Activated CD4-positive, alpha-beta T cell treated with anti-CD3 and anti-CD28 coated beads, Interleukin-2, amount 50 U/mL, for 4 hours (primary cell): ENCODE measurements at regions not wholly inside any gene's neighbourhood (a gene's known extent, or its start where the extent isn't known, plus 50 kb on each side); places are given as distances from the start of the nearest gene placed in this dataset.
"Not testable (repeated sequence)": the region's sequence is repeated elsewhere in the genome, so short reads cannot be mapped to it uniquely, and the experiment has no call there.

Experiments
- DNase-seq, 2 experiments: peaks; one replicate each; pipeline ENCODE4 v3.0.0-alpha.2; 2020

DNA sequence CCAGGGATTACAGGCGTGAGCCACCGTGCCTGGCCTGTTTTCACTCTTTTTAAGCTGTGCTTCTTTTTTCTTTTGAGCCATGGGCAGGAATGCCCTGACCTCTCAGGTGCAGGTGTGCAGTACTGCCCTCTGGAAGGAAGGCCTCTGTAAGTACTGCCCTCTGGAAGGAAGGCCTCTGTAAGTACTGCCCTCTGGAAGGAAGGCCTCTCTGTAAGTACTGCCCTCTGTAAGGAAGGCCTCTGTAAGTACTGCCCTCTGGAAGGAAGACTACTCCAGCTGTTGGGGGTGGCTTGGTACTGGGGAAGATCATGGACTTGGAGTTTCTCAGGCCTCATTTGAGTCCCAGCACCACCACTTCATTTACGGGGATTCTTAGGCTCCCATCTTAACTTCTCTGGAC lies 248.5 kb upstream of the ID2 start:
- DNase-seq = no peak

DNA sequence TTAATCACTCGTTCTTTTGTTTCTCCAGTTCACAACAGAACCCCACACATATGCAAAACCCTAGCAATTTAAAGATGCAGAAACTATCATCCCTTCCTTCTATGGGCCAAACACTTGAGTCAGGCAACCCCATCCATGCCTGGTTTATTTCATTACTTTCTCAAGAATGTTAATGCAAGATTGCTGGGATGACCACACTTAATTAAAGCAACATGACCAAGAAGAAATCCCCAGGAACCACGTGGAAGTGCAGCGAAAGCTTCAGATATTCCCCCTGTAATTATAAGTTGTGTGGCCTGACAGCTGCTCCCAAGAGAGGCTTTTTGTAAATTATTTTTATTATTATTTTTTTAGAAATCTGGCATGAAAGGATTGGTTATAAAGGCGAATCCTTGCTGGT lies 246.2 kb upstream of the ID2 start:
- DNase-seq = no peak

DNA sequence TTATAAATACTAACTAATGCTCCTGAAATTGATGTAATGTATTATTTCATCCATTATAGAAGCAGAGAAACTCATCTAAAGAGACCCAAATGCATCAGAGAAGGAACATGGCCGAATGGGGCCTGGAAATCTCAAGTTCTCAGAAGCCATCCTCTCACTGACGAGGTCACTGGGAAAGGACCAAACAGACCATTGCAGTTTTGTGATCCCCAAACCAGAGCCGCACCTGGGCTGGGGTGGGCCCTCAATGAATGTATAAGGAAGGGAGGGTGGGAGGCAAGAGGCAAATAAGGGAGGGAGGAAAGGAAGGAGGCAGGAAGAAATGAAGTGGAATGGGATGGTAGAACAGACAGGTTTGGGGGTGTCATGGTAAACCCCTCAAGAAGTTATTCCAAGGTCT lies 245.3 kb upstream of the ID2 start:
- no peak for DNase-seq

DNA sequence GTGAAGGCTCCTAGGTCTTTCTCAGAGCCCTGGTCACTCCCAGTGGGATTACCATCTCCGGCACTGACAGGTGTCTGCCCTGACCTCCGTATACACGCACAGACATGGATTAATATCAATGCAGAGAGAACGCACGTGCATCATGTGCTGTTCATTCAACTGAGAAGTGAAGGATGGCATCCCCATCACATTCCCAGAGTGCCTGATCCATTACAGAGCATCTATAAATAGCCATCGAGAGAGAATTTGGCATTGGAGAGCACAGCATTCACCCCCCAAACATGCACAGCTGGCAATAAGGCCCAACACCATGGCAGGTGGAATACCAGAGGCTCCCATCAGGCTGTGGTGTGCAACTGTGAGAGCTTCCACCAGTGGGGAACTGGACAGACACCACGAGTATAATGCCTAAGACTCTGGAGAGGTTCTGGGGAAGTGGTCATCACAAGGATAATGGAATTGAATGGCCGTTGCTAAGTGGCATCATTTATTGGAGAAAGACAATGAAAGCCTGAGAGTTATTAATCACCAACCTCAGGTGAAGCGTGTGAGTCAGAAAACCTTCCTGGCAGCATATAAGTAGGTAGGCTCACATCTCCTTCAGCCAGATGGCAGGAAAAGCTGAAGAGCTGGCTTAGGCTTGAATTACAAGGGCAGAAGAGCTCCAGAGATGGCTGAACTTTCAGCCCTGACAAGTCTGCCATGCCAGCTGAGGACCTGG lies 244.5 kb upstream of the ID2 start:
- DNase-seq = no peak

DNA sequence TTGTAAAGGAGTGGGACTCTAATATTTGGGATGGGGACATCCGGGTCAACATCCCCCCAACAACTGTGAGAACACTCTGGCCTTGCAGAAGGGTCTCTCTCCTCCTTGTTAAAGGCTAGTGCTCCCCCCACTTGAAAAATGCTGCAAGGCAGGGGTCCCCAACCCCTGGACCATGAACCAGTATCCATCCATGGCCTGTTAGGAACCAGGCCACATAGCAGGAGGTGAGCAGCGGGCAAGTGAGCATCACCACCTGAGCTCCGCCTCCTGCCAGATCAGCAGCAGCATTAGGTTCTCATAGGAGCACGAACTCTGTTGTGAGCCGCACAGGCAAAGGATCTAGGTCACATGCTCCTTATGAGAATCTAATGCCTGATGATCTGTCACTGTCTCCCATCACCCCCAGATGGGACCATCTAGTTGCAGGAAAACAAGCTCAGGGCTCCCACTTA lies 243.9 kb upstream of the ID2 start:
- DNase-seq = no peak

DNA sequence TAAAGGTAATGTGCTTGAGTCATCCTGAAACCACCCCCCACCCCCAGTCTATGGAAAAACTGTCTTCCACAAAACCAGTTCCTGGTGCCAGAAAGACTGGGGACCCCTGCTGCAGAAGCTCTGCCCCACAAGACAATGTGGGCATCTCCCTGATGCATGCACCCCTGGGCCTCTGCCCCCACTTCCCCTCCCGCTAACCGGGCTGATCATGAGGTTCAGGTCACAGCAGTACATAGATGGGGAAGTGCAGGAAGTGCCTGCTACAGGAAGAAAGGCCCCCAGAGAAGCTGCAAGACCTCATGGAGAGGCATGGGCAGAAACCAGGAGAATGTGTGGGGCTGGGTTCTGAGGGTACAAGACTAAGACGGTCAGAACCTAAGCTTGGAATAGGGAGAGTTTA lies 243.4 kb upstream of the ID2 start:
- no peak for DNase-seq

DNA sequence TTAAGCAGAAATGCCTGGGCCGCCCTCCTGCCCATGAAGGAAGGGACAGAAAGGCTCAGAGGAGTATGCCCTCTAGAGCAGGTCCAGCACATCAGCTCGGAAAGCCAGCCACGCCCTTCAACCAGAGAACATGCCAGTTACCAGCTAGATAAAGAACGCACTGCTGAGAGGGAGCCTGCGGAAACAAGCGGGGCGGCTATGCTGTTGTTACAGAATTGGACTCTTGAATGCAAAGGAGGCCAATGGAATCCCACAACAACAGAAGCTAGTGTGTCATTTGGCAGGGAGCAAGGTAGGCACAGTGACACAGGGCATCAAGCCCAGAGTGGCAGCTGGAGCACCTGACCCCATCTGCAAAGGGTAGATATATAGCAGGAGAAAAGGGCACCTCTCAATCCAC lies 242.9 kb upstream of the ID2 start:
- no peak for DNase-seq

DNA sequence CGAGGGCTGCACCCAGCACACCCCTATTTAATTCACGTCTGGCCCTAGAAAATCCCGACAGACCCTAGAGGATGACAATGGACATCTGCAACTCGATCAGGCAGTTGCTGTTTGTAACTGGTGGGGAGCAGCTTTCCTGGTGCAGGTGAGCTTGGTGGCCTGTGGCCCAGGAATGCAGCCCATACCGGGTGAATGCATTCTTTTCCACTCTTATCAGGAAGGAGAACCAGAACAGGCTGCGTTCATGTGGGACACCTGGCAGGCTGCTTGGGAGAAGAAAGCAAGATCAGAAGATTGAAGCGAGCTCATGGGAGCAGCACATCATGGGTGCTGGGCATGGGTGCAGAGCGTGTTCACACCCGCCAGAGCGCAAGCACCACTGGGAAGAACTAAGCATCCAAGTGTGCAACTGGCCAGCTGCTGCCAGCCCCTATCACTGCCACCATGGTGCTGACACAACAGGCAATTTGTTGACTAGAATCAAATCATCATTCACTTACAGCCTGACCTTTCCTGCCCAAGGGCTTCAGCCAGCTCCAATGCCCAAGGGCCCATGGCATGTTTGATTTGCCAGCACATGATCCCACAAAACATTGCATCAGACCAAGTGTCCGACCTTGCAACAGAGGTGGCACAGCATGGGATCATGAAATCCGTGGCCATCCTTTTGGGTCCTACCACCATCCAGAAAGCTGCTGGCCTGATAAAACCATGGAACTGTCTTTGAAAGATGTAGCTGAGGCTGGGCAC lies 241.7 kb upstream of the ID2 start:
- DNase-seq = no peak

DNA sequence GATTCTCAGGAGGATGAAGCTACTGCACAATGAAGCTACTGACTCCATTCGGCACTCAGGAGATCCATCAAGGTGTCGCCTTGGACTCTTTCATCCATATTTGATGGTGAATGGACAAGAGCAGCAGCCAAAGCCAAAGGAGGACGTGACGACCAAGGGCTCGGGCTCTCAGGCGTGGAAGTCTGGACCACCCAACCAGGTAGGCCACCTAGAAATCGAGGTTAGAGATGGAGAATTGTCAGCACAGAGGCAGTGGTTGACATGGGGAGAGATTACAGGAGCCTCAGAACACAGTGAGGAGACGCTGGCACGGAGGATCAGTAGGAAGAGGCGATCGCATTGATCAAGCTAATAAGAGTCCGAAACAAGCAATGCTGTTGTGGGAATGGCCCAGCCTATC lies 240.5 kb upstream of the ID2 start:
- no peak for DNase-seq

DNA sequence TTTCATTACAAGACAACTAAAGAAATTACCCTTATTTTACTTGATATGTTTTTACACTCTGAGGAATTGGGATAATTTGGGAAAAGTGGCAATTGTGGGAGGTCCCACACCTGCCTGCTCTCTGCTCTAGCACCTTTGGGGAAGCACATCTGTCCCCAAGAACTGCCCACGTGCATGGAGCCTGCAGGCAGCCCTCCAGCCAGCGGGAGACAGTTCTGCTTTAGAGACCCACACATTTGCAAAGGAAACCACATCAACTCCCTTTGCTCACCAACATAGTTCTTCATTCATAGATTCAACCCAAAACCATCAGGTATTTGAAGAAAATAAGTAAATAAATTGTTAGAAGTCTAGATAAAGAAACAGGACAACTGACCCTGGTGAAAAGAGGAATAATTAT lies 239.9 kb upstream of the ID2 start:
- no peak for DNase-seq

DNA sequence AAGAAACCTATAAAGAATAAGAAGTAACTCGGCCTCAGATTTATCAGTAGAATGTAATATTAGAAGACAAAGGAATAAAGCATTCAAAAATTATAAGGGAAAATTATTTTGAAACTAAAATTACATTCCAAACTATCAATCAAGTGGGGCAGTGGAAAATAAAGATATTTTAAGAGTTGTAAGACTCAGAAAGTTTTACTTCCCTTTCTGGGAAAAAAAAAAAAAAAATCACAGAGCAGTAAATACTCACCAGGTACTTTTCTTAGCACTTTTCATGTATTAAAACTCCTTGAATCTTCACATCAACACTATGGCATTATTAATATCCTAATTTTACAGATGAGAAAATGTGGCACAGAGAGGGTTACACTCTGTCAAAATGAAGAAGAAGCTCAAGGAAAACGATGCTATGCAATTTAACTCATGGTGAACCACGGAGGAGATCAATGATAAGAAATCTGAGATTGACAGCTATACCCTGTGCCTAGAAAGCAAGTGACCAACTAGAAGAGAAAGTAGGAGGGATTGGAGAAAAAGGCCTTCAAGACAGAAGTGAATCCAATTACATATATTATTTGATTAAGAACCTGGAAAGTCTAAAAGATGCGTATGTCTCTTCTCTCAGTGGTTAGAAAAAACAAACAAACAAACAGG lies 238.9 kb upstream of the ID2 start:
- DNase-seq = no peak

DNA sequence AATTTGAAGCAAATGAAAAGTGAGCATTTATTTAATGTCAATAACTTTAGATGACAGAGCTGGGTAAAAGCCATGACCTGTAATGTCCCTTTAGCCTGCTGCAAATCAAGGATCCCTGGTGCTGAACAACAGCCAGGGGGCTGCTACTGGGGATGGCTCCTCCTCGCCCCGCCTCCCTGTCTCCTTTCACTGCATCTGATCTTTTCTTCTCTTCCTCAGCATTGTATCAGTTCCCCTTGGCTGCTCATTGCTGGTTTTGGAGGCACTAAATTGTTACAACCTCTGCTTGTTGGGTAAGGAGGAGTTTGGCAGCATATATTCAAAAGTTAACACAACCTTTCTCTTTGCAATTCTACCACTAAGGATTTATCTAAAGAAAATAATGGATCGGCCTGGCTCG lies 236.3 kb upstream of the ID2 start:
- DNase-seq = no peak

DNA sequence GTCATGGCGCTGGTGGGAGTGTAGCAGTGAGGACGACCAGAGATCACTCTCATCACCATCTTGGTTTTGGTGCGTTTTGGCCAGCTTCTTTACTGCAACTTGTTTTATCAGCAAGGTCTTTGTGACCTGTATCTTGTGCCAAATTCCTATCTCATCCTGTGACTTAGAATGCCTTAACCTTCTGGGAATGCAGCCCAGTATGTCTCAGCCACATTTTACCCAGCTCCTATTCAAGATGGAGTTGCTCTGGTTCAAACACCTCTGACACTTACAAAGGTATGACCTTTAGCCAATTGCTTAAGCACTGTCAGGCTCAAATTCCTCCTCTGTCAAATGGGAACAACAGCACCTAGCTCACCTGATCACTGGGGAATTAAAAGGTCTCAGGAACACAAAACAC lies 235.1 kb upstream of the ID2 start:
- DNase-seq = not testable (repeated sequence)

DNA sequence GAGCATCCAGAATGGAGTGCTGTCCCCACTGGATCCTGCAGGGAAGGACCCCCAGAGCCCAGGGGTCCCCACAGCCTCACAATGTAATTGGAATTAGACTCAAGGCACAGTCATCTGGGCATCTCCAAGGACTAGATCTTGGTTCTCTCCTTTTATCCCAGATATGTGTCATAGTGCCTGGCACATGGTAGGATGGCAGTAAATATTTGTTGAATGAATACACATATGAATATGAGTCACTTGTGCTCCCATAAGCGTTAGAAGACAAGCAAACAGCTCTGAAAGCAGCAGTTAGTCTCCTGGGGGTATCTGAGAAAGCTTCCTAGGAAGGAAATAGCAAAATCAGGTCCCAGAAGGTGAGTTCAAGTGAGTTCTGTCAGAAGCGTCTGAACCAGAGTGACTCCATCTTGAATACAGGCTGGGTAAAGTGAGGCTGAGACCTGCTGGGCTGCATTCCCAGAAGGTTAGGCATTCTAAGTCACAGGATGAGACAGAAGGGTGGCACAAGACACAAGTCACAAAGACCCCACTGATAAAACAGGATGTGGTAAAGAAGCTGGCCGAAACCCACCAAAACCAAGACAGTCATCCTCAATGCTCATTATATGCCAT lies 234.1 kb upstream of the ID2 start:
- no peak for DNase-seq

DNA sequence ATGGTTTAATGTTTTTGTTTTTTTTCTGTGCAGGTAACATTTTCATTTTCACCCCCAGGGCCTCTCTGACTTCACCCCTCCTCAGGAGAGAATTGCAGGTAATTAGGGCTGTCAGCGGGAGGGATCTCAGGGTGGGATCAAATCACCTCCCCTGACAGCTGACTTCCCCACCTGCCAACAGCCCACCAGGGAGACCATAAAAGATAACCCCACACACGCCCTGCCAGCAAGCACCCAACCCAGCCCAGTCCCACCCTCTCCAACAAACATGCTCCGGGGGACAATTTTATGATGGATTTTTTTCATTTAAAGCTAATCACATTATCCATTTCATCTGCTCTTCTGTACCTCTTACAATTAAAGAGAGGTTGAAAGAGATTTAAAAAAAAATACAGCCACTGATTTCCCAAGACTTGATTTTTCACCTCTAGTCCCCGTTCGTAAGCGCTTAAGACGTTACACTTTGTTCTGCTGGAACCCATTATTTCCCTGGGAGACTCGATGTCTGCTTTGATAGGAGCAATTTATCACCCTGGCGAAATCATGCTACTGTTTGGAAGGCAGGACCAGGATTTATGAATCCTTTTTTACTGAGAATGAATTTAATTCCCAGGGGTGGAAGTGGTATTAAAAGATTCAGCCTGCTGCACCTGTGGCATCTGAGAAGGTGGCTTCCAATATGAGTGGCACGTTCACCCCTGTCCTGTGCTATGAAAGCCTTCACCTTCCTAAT lies 232.9 kb upstream of the ID2 start:
- no peak for DNase-seq

DNA sequence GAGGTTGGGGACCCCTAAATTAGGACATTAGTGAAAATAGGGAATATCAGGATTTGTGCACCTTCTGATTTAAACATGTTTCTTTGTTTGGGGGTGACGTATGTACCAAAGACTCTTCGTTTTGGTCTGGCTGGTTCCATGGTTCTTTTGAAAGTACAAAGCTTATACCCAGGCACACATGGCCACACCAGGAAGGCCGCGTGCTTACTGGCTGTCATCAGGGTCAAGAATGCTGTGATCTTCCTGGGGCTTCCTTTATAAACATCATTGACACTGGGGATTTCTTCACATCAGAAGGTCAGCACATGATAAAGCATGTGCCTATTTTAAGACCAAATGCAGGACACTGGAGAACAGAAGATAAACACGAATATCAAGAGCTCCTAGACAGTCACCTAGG lies 230.6 kb upstream of the ID2 start:
- no peak for DNase-seq

DNA sequence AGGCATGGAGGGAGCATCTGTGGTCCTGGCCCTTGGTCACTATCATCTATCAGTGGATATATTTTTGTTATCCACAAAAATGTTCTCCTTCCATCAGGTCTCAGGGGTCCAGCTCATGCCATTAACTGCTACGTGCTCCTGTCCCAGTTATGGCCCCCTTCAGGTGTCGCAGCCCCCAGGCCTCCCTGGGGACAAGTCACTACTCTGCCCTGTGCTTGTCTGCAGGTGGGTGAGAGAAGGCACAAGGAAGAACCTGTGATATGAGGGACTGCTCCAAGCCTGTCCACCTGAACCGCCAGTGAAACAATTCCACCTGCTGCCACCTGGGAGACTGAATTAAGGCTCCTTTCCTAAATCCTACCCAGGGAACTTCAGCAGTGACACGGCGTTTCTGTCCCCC lies 229.6 kb upstream of the ID2 start:
- DNase-seq = no peak

DNA sequence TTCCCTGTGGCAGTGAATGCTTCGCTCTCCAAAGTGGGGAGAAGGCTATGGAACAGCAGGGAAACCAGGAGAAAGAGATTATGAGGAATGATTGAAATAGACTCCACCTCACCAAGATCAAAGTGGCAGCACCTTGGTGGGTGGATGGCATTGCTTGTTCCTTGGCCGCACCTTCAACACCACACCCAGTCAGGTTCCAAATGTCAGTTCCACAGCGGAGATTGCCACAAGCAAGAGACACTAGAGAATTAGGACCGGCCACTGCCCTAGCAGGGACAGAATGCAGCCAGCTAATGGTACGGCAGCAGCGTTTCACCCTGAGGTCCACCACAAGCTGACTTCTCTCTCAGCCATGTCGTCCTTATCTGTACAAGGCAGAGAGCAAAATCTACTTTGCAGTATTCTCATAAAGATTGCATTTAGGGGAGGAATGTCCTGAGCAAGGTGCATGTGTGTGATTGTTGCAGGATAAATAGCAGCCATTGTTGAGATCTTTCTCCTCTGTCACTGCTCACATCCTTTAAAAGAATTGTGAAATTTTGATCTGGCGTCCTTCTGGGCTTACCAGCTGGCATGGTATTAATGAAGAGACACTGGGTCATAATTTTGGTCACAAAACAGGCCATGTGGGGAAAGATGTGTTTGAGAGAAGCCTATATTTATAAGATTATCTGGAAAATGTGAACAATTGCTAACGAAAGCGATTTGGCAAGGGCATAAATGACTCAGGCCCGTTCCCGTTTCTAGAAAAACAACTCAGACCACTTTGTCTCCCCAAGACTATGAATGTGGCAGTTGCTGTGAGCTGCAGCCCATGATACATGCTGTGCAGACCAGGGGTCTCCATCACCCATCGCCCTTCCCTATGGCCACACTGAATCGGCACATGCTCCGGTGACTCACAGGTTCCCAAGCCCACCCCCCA lies 228.6 kb upstream of the ID2 start:
- DNase-seq = no peak

DNA sequence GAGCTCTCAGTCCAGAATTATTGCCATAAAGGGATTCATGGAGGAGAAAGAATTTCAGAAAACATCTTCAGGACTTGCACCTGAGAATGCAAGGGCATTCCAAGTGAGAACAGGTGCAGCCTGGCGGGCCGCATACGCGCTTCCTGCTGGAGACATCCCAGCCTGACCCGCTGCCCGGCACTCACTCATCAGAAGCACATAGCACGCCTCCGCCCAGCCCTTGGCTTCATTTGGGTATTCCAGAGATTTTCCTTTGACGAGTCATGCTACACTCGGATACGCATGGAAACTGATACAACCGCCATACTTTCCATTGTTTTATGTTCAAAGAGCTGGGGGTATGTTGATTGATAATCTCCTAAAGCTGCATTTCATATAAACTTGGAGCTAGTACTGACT lies 228.0 kb upstream of the ID2 start:
- no peak for DNase-seq

DNA sequence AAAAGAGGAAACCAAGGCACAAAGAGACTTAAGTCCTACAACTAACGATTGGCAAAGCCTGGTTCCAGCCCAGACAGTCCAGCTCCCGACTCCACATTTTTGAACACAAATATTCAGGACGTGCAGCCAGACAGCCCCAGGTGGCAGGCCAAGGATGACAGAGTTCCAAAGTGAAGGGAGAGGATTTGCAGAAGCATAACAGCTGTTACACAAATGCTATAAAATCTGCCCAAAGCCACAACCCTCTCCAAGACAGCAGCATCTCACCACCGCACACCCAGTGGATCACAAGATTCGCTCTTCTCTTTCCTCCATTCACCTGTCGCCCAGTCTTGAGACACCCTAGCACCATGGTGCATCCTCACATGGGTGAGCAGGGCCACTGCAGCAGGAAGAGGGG lies 227.1 kb upstream of the ID2 start:
- DNase-seq = no peak

DNA sequence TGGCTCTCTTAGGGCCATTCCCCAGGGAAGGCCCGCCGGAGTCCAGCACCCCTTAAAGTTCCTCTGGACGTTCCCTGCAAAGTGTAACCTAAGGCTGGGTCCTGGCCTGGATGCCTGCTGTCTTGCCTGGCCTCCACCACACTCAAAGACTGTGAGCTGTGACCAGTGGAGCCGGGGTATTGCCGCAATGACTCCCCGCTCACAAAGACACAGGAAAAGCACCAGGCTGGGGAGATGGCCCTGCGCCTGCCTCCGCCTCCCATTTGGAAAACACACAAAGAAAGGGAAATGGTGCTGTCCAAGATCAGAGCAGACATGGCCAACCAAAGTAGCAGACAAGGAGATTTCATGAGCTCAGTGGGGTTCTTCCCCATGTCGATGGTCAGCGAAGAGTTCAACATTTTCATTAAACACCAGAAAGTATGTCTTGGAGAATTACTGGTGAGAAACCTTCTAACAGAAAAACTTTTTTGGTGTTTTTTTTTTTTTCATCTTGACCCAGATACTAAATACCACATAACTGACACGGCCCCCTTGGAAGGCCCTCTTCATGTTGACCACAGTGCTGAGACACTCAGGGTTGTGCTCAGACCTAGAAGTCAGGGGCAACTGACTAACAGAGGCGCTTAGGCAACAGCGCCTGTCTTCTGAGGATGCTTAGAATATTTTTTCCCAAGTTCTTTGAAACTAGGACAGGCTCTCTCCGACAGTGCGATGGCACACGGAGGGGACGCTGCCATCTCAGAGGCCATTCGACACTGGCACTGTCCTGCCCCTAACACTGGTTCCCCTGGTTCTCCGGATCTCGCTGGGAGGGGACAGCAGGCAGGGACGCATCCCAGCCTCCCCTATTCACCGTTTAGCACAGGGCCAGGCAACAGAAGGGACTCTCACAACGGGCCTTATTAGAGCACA lies 226.4 kb upstream of the ID2 start:
- DNase-seq = no peak
